Type B pancreatic cell (in vitro differentiated cells): ENCODE measurements at regions not wholly inside any gene's neighbourhood (a gene's known extent, or its start where the extent isn't known, plus 50 kb on each side); places are given as distances from the start of the nearest gene placed in this dataset.

ENCODE experiments used
- DNase-seq: peaks from one replicate; pipeline ENCODE4 v3.0.0; 2021; ENCODE audit warnings: mixed read lengths; ENCODE audit not compliant: unreplicated experiment; ENCODE audit errors: extremely low spot score
- H3K27ac Mint-ChIP-seq: 2 replicates; pipeline ENCODE4 v1.8.0; 2021; ENCODE audit warnings: mild to moderate bottlenecking, mixed read lengths
- H3K27me3 Mint-ChIP-seq: 2 replicates; pipeline ENCODE4 v1.8.0; 2021; ENCODE audit warnings: mixed read lengths
- H3K36me3 Mint-ChIP-seq: 2 replicates; pipeline ENCODE4 v1.8.0; 2021; ENCODE audit warnings: mixed read lengths
- H3K4me1 Mint-ChIP-seq: one replicate; pipeline ENCODE4 v1.8.0; 2021; ENCODE audit warnings: mixed read lengths; ENCODE audit not compliant: unreplicated experiment
- H3K4me3 Mint-ChIP-seq: 2 replicates; pipeline ENCODE4 v1.8.0; 2021; ENCODE audit warnings: mild to moderate bottlenecking, mixed read lengths
- H3K9me3 Mint-ChIP-seq: 2 replicates; pipeline ENCODE4 v1.8.0; 2021; ENCODE audit warnings: mixed read lengths
- TF ChIP-seq, protein P1 (sequence below): fragments of 200-600 bp; sonication (generic); conservative IDR thresholded peaks from 2 replicates; pipeline ENCODE4 v1.5.0; 2021; ENCODE audit warnings: antibody characterized with exemption, mild to moderate bottlenecking

- peaks cover 4% of the 10 kb centered on the region for H3K27me3 Mint-ChIP-seq
- peaks cover 4% of the 10 kb centered on the region for H3K9me3 Mint-ChIP-seq
- DNase-seq: no peak
- no peaks in the 10 kb centered on the region for H3K36me3 Mint-ChIP-seq
- no peak overlapping the region for H3K4me3 Mint-ChIP-seq
- TF ChIP-seq, protein P1, sequence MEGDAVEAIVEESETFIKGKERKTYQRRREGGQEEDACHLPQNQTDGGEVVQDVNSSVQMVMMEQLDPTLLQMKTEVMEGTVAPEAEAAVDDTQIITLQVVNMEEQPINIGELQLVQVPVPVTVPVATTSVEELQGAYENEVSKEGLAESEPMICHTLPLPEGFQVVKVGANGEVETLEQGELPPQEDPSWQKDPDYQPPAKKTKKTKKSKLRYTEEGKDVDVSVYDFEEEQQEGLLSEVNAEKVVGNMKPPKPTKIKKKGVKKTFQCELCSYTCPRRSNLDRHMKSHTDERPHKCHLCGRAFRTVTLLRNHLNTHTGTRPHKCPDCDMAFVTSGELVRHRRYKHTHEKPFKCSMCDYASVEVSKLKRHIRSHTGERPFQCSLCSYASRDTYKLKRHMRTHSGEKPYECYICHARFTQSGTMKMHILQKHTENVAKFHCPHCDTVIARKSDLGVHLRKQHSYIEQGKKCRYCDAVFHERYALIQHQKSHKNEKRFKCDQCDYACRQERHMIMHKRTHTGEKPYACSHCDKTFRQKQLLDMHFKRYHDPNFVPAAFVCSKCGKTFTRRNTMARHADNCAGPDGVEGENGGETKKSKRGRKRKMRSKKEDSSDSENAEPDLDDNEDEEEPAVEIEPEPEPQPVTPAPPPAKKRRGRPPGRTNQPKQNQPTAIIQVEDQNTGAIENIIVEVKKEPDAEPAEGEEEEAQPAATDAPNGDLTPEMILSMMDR: no peak
- H3K27ac Mint-ChIP-seq: no peak overlapping the region
- peaks cover 5% of the 10 kb centered on the region for H3K4me1 Mint-ChIP-seq
Observed at GRCh38 chr2:46829231-46829995, 86.2 kb downstream of the MCFD2 start.

GRCh38 chr2:46828491-46829230 lies 86.9 kb downstream of the MCFD2 start:
- H3K27me3 Mint-ChIP-seq: peaks cover 4% of the 10 kb centered on the region
- TF ChIP-seq, protein P1: no peak
- no peak for DNase-seq

DNA sequence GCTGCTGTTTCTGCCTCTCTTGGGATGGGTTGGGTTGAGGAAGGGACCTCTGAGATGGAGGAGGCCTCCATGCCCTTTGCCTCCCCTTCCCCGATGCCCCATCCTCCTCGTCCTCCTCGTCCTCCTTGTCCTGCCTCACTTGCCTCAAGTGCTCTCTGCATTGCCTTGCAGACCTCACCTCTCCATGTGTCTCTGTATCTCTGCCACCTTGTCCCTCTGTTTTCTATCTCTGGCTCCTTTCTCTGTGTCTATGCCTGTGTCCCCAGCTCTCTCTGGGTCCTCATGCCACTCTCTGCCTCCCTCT lies 87.5 kb downstream of the MCFD2 start:
- Mint-ChIP-seq H3K27me3 (peaks cover 4% of the 10 kb centered on the region), H3K27ac (no peak overlapping the region), H3K9me3 (peaks cover 4% of the 10 kb centered on the region), H3K4me1 (peaks cover 5% of the 10 kb centered on the region), H3K36me3 (no peaks in the 10 kb centered on the region), H3K4me3 (no peak overlapping the region)
- DNase-seq: no peak
- TF ChIP-seq, protein P1: no peak

More at GRCh38 chr2:46828491-46829230, 86.9 kb downstream of the MCFD2 start:
- Mint-ChIP-seq H3K36me3 (no peaks in the 10 kb centered on the region), H3K4me3 (no peak overlapping the region), H3K27ac (no peak overlapping the region), H3K9me3 (peaks cover 4% of the 10 kb centered on the region), H3K4me1 (peaks cover 5% of the 10 kb centered on the region)

DNA sequence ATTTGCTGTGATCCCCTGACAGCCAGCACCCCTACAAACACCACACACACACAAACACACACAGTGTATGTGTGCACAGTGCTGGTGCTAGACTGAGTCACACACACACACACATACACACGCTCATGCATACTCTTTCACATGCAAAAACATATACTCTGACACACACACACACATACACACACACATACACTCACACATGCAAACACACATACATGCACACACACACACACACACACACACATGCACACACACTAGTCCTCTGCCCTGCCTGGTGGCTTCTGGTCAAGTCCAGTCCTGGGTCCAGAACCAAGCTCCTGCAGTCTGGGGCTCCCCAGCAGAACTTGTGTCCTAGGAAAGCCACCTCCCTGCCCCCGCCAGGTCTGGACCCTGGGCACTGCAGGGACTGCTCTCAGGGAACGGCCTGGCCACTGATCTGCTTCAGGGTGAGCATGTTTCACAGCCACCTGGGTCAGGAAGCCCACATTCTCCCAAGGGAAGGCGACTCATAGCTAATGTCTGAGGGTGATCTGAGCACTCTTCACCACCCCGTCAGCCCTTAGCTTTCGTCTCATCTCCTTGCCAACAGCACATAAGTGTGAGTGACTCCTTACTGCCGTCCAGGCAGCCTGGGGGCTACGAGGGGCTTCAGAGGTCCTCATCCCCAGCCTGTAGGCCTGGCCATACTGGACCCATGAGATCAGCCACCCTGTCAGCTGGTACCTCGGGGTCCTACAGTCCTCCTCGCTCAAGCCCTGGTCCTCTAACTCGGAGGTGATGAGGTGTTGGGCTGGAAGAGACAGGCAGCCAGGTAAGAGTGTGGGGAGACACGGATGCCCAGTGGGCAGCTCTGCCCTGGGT lies 88.1 kb downstream of the MCFD2 start:
- TF ChIP-seq, protein P1: no peak
- DNase-seq: no peak
- Mint-ChIP-seq H3K9me3 (peaks cover 4% of the 10 kb centered on the region), H3K4me3 (no peak overlapping the region), H3K27me3 (peaks cover 4% of the 10 kb centered on the region), H3K4me1 (peaks cover 5% of the 10 kb centered on the region), H3K27ac (no peak overlapping the region), H3K36me3 (no peaks in the 10 kb centered on the region)

DNA sequence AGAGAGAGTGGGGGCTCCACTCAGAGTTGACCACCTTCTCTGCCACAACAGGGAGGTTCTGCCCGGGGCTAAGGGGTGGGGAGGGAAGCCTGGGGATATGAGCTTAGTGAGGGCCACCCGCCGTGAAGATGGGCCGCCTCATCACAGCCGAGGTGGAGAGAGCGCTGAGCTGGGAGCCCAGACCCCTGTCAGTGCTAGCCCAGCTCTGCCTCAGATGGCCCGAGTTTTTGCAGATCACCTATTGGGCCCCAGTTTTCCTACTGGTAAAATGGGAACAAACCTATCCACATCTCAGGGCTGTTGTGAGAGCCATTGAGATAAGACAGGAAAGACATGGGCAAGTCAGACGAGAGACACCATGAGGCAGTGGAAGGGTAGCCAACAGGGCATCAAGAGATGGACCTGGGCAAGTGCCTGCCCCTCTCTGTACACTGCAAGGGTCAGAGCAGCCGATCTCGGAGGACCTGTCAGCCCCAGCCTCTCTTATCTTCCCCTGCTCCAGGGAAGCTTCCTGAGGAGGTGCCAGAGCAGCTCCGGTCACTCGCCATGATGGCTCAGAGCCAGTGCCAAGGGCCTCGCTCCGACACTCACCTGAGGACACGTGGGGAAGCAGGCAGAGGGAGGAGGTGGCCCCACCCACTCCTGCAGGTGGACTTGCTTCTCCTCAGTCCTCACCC lies 88.9 kb downstream of the MCFD2 start:
- no peak overlapping the region for H3K27ac Mint-ChIP-seq
- TF ChIP-seq, protein P1: no peak

More for the DNA sequence above, 88.9 kb downstream of the MCFD2 start:
- H3K27me3 Mint-ChIP-seq: peaks cover 4% of the 10 kb centered on the region
- no peak overlapping the region for H3K4me3 Mint-ChIP-seq
- DNase-seq: no peak
- no peaks in the 10 kb centered on the region for H3K36me3 Mint-ChIP-seq
- peaks cover 5% of the 10 kb centered on the region for H3K4me1 Mint-ChIP-seq
- H3K9me3 Mint-ChIP-seq: peaks cover 4% of the 10 kb centered on the region
